ENCODE measurements at regions not wholly inside any gene's neighbourhood (a gene's known extent, or its start where the extent isn't known, plus 50 kb on each side); places are given as distances from the start of the nearest gene placed in this dataset.

- DNase-seq, result no peak
Observed at GRCh38 chr18:65990944-65991708, 240.3 kb downstream of the CDH7 start.

- DNase-seq, result no peak
Observed at GRCh38 chr18:65990174-65990690, 239.4 kb downstream of the CDH7 start.

- DNase-seq, result no peak
Observed at GRCh38 chr18:65988972-65989371, 238.2 kb downstream of the CDH7 start.

GRCh38 chr18:65988386-65988785 lies 237.6 kb downstream of the CDH7 start:
- DNase-seq, result no peak

GRCh38 chr18:65983750-65984149 lies 232.9 kb downstream of the CDH7 start:
- DNase-seq, result no peak

- DNase-seq, result no peak
Observed at GRCh38 chr18:65975536-65975935, 224.7 kb downstream of the CDH7 start.

GRCh38 chr18:65974758-65975157 lies 223.9 kb downstream of the CDH7 start:
- no peak for DNase-seq

GRCh38 chr18:65968239-65969004 lies 217.6 kb downstream of the CDH7 start:
- no peak for DNase-seq

GRCh38 chr18:65955747-65956146 lies 204.9 kb downstream of the CDH7 start:
- DNase-seq, result no peak

- no peak for DNase-seq
Observed at GRCh38 chr18:65954372-65954771, 203.6 kb downstream of the CDH7 start.

- no peak for DNase-seq
Observed at GRCh38 chr18:65946777-65947176, 196.0 kb downstream of the CDH7 start.

GRCh38 chr18:65943268-65943667 lies 192.5 kb downstream of the CDH7 start:
- DNase-seq, result no peak

GRCh38 chr18:65942854-65943253 lies 192.0 kb downstream of the CDH7 start:
- no peak for DNase-seq

- DNase-seq, result no peak
Observed at GRCh38 chr18:65942104-65942503, 191.3 kb downstream of the CDH7 start.

- DNase-seq, result no peak
Observed at GRCh38 chr18:65941482-65941881, 190.7 kb downstream of the CDH7 start.
